ENCODE measurements at regions not wholly inside any gene's neighbourhood (a gene's known extent, or its start where the extent isn't known, plus 50 kb on each side); places are given as distances from the start of the nearest gene placed in this dataset.
A peak's percentile ranks its signal among the peaks of the same experiment; 100 is the strongest.
"Not testable (repeated sequence)": the region's sequence is repeated elsewhere in the genome, so short reads cannot be mapped to it uniquely, and the experiment has no call there.

- no peak for DNase-seq
- intact Hi-C loops (cut with DNase I) = no loop called here
These were observed 77.4 kb downstream of the MS4A13 start for GRCh38 chr11:60592601-60593000.

- DNase-seq = peak in 1 of 42 donors; percentile 3
- intact Hi-C loops (cut with DNase I) = no loop called here
These were observed 79.9 kb downstream of the MS4A13 start for GRCh38 chr11:60594998-60595642.

DNA sequence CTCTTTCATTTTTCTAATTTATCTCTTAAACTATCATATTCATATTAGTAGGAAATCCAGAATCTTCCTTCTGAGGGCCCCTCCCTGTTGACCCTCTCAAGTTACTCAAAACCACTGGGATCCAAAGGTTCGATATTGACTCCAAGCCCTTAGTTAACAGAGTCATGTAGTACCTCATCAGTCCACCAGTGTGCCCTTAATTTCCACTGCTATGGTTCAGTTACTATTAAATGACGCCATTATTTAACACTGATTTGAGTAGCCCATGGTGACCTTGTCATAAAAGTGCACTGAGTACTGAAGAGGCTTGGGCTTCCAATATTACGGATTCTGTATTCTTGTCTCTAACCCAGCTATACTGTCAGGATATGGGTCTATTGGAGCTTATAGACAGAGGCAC, 91.9 kb upstream of the MS4A8 start:
- intact Hi-C loops (cut with DNase I) = no loop called here
- DNase-seq = no peak

DNA sequence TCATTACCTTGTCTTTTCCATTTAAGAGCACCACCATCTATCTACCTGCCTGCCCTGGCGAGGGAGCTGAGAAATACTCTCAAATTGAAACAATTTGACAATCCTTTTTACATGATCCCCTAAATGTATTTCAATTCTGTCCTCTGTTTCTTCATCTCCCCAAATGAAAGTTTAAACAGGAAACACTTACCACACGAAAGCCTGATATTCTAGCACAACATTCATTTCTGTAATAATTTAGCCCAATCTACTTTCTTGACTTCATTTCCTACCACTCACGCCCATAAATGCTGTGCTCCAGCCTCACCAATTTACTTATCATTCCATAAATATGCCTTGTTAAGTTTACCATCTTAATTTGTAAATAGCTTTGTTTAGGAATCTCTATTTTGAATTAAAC, 89.8 kb upstream of the MS4A8 start:
- intact Hi-C loops (cut with DNase I) = loop anchor here (10.0 kb wide), 1 partner anchor 245 kb away; no protein-coding TSS in a partner anchor

DNA sequence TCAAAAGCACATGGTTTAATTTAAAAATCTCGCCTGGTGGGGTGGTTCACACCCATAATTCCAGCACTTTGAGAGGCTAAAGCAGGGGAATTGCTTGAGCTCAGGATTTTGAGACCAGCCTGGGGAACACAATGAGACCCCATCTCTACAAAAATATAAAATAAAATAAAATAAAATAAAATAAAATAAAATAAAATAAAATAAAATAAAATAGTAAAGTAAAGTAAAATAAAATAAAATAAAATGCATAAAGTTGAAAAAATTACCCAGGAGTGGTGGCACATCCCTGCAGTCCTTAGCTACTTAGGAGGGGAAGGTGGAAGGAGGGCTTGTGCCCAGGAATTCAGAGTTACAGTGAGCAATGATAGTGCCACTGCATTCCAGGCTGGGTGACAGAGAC, 88.7 kb upstream of the MS4A8 start:
- no peak for DNase-seq
- intact Hi-C loops (cut with DNase I) = loop anchor here (10.0 kb wide), 1 partner anchor 246 kb away; no protein-coding TSS in a partner anchor

More for the DNA sequence above, 89.8 kb upstream of the MS4A8 start:
- DNase-seq = no peak

DNA sequence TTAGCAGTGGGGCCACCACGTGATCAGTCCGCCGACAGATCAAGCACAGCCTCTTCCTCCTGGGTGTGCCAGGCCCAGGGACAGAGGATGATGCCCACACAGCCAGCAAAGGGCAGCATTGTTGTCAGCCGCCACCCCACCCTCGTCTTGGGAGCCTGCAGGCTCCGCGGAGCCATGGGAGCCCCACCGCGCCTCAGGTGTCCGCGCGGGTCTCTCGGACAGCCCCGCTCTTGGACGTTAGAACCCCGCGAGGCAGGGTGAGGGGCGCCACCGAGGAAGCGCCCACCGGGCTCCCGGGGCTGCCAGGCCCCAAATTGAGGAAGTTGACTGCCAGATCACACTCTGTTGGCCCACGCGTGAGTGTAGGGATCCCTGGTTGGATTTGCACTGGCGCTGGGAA, 83.9 kb upstream of the MS4A8 start:
- intact Hi-C loops (cut with DNase I) = loop anchor here (10.0 kb wide), 1 partner anchor 251 kb away; no protein-coding TSS in a partner anchor
- DNase-seq = no peak

GRCh38 chr11:60621940-60622339, 77.5 kb upstream of the MS4A8 start:
- intact Hi-C loops (cut with DNase I); DNase-seq: not testable (repeated sequence)

DNA sequence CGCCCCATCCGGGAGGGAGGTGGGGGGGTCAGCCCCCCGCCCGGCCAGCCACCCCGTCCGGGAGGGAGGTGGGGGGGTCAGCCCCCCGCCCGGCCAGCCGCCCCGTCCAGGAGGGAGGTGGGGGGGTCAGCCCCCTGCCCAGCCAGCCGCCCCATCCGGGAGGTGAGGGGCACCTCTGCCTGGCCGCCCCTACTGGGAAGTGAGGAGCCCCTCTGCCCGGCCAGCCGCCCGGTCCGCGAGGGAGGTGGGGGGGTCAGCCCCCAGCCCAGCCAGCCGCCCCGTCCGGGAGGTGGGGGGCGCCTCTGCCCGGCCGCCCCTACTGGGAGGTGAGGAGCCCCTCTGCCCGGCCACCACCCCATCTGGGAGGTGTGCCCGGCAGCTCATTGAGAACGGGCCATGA, 76.6 kb upstream of the MS4A8 start:
- intact Hi-C loops (cut with DNase I); DNase-seq: not testable (repeated sequence)

GRCh38 chr11:60625262-60625661, 74.2 kb upstream of the MS4A8 start:
- no peak for DNase-seq

GRCh38 chr11:60629399-60629798, 70.0 kb upstream of the MS4A8 start:
- DNase-seq = no peak
- intact Hi-C loops (cut with DNase I) = no loop called here

More at GRCh38 chr11:60625262-60625661, 74.2 kb upstream of the MS4A8 start:
- intact Hi-C loops (cut with DNase I) = no loop called here

GRCh38 chr11:60631944-60632343, 67.5 kb upstream of the MS4A8 start:
- DNase-seq = no peak
- intact Hi-C loops (cut with DNase I) = no loop called here

GRCh38 chr11:60633645-60634044, 65.8 kb upstream of the MS4A8 start:
- intact Hi-C loops (cut with DNase I) = no loop called here
- DNase-seq = no peak

DNA sequence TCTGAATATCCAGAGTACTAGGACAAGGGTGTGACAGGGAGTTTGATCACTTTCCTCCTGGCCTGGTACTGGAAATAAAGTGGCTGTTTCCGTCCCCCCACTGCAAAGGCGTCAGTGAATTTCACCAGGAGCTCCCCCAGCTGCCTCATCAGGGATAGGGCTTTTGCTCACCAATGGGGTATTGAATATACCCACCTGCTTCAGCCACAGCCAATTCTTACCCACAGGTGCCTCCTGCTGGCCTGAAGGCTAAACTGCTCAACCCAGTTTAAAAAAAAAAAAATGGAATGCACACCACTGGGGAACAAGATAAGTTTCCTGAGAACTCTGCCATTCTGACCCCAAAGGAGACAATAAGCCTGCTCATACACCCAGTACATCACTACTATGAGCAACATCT, 65.3 kb upstream of the MS4A8 start:
- intact Hi-C loops (cut with DNase I) = no loop called here
- DNase-seq = no peak

DNA sequence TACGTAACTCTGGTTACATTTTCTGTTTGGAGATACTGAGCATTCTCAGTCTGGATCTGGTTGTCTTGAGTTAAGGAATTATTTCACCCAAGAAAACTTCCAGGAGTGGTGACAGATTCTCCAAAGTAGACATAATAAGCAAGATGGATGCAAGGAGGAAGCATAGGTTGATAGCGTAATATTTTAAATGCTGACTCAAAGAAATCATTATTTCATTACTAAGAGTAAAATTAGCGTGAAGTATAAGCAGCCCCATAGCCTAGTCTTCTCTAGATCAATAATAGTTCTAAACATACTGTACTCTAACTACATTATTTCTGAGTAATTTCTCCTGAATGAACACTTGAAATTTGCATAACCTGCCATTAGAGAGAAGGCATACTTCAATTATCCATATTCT, 57.5 kb upstream of the MS4A8 start:
- no peak for DNase-seq
- intact Hi-C loops (cut with DNase I) = no loop called here

DNA sequence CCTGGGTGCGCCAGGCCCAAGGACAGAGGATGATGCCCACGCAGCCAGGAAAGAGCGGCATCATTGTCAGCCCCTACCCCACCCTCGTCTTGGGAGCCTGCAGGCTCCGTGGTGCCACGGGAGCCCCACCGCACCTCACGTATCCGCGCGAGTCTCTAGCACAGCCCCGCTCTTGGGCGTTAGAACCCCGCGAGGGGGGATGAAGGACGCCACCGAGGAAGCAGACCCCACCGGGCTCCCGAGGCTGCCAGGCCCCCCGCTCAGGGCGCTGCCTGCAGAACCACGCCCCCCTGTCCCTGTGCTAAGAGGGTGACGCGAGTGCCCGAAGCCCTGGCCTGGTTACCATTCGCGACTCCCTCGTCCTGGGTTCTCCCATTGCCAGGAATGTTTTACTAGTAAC, 52.3 kb upstream of the MS4A8 start:
- DNase-seq = no peak
- intact Hi-C loops (cut with DNase I) = no loop called here

All from head of caudate nucleus (tissue), 42 donors.